H1 (cell line): ENCODE measurements at regions not wholly inside any gene's neighbourhood (a gene's known extent, or its start where the extent isn't known, plus 50 kb on each side); places are given as distances from the start of the nearest gene placed in this dataset.

Experiments
- BCL11A ChIP-seq, 2 experiments: IDR thresholded peaks; one replicate each; pipeline ENCODE4 v1.6.1; 2011; ENCODE audit warnings: low read depth in 2 of 2, low read length in 2 of 2, mild to moderate bottlenecking in 2 of 2
- TAF7 ChIP-seq: optimal IDR thresholded peaks from 2 replicates; pipeline ENCODE3; 2011; ENCODE audit warnings: low read depth, mild to moderate bottlenecking, inconsistent platforms, low read length, moderate library complexity, borderline replicate concordance
- TF ChIP-seq, protein P1 (sequence below): IDR thresholded peaks from 2 replicates; pipeline ENCODE4 v1.6.1; 2012; ENCODE audit warnings: inconsistent platforms

DNA sequence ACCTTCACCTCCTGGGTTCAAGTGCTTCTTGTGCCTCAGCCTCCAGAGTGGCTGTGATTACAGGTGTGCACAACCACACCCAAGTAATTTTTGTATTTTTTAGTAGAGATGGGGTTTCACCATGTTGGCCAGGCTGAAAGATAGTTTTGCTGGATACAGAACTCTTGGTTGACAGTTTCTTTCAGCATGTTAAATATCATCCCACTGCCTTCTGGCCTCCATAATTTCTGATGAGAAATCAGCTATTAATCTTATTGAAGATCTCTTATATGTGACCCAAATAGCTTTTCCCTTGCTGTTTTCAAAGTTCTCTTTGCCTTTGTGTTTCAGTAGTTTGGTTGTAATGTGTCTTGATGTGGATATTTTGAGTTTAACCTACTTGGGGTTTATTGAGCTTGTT lies 50.3 kb upstream of the BRD7 start (continued):
- TF ChIP-seq, protein P1, sequence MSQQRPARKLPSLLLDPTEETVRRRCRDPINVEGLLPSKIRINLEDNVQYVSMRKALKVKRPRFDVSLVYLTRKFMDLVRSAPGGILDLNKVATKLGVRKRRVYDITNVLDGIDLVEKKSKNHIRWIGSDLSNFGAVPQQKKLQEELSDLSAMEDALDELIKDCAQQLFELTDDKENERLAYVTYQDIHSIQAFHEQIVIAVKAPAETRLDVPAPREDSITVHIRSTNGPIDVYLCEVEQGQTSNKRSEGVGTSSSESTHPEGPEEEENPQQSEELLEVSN = no peak
- no peak for TF ChIP-seq BCL11A (IDR thresholded peaks at IDR 0.05; ENCODE audit: low read depth in 2 of 2, low read length in 2 of 2)
- TF ChIP-seq TAF7 = no peak
